ENCODE measurements at regions not wholly inside any gene's neighbourhood (a gene's known extent, or its start where the extent isn't known, plus 50 kb on each side); places are given as distances from the start of the nearest gene placed in this dataset.

DNA sequence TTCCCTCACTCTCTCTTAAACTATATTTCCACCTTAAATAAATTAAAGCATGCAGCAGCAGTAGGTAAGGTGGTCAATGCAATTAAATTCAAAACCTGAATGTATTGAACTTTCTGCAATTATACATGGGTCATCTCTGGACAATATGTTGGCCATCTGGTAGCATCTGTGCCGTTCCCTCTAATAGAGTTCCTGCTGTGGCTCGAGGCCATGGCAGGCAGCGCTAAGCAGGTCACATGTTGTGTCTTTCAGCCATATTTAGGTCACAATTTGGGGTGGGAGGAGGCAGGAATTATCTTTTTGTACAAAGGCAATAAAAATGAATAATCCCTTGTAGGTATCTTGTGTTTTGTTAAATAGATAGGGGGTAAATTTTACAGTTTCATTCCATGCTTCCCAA is 676.2 kb downstream of the ZEB2 start:
- Histone ChIP-seq H3K9me3 (replicated peaks; ENCODE audit: control insufficient read depth, insufficient read depth, low read depth, low read length) (no peaks in the 10 kb centered on the region), H3K27me3 (ENCODE audit: control insufficient read depth in 2 of 2, insufficient read depth in 2 of 2, low read length in 2 of 2) (no peaks in the 10 kb centered on the region), H2AFZ (ENCODE audit: low read depth, low read length) (no peak overlapping the region), H3K9ac (ENCODE audit: insufficient read depth in 1 of 2, low read depth in 2 of 2, low read length in 2 of 2) (no peak overlapping the region), H4K20me1 (replicated peaks; ENCODE audit: control insufficient read depth, insufficient read depth, low read length) (no peaks in the 10 kb centered on the region), H3K9me1 (ENCODE audit: control insufficient read depth, insufficient read depth, low read length) (no peaks in the 10 kb centered on the region), H3K4me2 (ENCODE audit: insufficient read depth, low read length) (no peak overlapping the region), H3K79me2 (ENCODE audit: control insufficient read depth, insufficient read depth, low read length) (no peaks in the 10 kb centered on the region), H3K36me3 (ENCODE audit: control insufficient read depth, insufficient read depth, low read length) (no peaks in the 10 kb centered on the region), H3K4me1 (replicated peaks in 1 of 2; ENCODE audit: control insufficient read depth in 2 of 2, insufficient read depth in 2 of 2, low read length in 2 of 2) (no peaks in the 10 kb centered on the region), H3K27ac (ENCODE audit: extremely low read depth, low read depth, low read length) (no peak overlapping the region), H3K4me3 (no peak overlapping the region)
- CTCF ChIA-PET (ENCODE audit: low intra/inter-chr PET ratio) = no interaction called here
- 9% methylated on average over 3 of the region's 3 CpGs for WGBS (ENCODE audit: insufficient coverage, low coverage, missing lambda C conversion rate)
- POLR2A ChIA-PET = no interaction called here
- ATAC-seq (no peak), DNase-seq (ENCODE audit: extremely low read depth in 1 of 4, low spot score in 3 of 4) (no peak), FAIRE-seq (no peak)
- BruUV-seq (replicated peaks) = no TSS peak
- in situ Hi-C loops (cut with MboI) (no loop called here), intact Hi-C loops (cut with micrococcal nuclease) (no loop called here)
- TF ChIP-seq CAMTA2 (CRISPR knock-in tag; conservative IDR thresholded peaks at IDR 0.05) (no peak), GTF2A2 (tag; IDR thresholded peaks at IDR 0.05) (no peak), NELFE (IDR thresholded peaks at IDR 0.05; ENCODE audit: insufficient read depth, insufficient read length) (no peak), NFRKB (IDR thresholded peaks at IDR 0.05; ENCODE audit: low read depth) (no peak), PTBP1 (IDR thresholded peaks at IDR 0.05; ENCODE audit: low read depth, low read length) (no peak), FOXP4 (CRISPR knock-in tag; IDR thresholded peaks at IDR 0.05; ENCODE audit: borderline replicate concordance) (no peak), CREBBP (IDR thresholded peaks at IDR 0.05; ENCODE audit: low read depth, low read length) (no peak), TARDBP (IDR thresholded peaks at IDR 0.05) (no peak), CEBPG (CRISPR knock-in tag; IDR thresholded peaks at IDR 0.05) (no peak), CEBPG (tag; conservative IDR thresholded peaks at IDR 0.05 in 1 of 2, IDR thresholded peaks at IDR 0.05 in 1 of 2) (no peak), ZNF407 (IDR thresholded peaks at IDR 0.05; ENCODE audit: low read depth) (no peak), SNRNP70 (optimal IDR thresholded peaks at IDR 0.05; ENCODE audit: low read depth, low read length) (no peak), C11orf30 (IDR thresholded peaks at IDR 0.05; ENCODE audit: low read depth) (no peak)
- TF ChIP-seq, protein P1, sequence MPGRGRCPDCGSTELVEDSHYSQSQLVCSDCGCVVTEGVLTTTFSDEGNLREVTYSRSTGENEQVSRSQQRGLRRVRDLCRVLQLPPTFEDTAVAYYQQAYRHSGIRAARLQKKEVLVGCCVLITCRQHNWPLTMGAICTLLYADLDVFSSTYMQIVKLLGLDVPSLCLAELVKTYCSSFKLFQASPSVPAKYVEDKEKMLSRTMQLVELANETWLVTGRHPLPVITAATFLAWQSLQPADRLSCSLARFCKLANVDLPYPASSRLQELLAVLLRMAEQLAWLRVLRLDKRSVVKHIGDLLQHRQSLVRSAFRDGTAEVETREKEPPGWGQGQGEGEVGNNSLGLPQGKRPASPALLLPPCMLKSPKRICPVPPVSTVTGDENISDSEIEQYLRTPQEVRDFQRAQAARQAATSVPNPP (IDR thresholded peaks at IDR 0.05; ENCODE audit: borderline replicate concordance, insufficient read depth, insufficient read length) = no peak
